Retinal pigment epithelial cell (primary cell): ENCODE measurements at regions not wholly inside any gene's neighbourhood (a gene's known extent, or its start where the extent isn't known, plus 50 kb on each side); places are given as distances from the start of the nearest gene placed in this dataset.

ENCODE experiments used
- DNase-seq: peaks from one replicate; pipeline ENCODE4 v3.0.0-alpha.2; 2010; ENCODE audit warnings: low read depth
- H3K4me3 ChIP-seq: 2 replicates; pipeline ENCODE4 v1.5.1; 2011; ENCODE audit warnings: mild to moderate bottlenecking, low read length, control low read depth, moderate library complexity
- CTCF ChIP-seq: conservative IDR thresholded peaks from 2 replicates; pipeline ENCODE4 v1.5.1; 2011; ENCODE audit warnings: low read depth, low read length, control low read depth, inconsistent platforms

GRCh38 chr6:29884261-29884660, 56.6 kb downstream of the HLA-G start:
- no peak for TF ChIP-seq CTCF
- H3K4me3 ChIP-seq: no peak overlapping the region
- no peak for DNase-seq

- no peak for DNase-seq
- TF ChIP-seq CTCF: no peak
- H3K4me3 ChIP-seq: no peak overlapping the region
These were observed 55.6 kb upstream of the HLA-A start for GRCh38 chr6:29886701-29887100.

GRCh38 chr6:29887330-29887818, 55.0 kb upstream of the HLA-A start:
- TF ChIP-seq CTCF: no peak
- no peak for DNase-seq
- H3K4me3 ChIP-seq: peak overlapping the region; percentile 48

GRCh38 chr6:29887819-29888776, 54.2 kb upstream of the HLA-A start:
- TF ChIP-seq CTCF: no peak

More at GRCh38 chr6:29887819-29888776, 54.2 kb upstream of the HLA-A start:
- H3K4me3 ChIP-seq: peak overlapping the region; percentile 48
- no peak for DNase-seq
